ENCODE measurements at regions not wholly inside any gene's neighbourhood (a gene's known extent, or its start where the extent isn't known, plus 50 kb on each side); places are given as distances from the start of the nearest gene placed in this dataset.

- no peaks in the 10 kb centered on the region for H3K27me3 ChIP-seq
- TF ChIP-seq POLR2A (IDR thresholded peaks at IDR 0.05) (no peak), CTCF (IDR thresholded peaks at IDR 0.05) (no peak), POLR2AphosphoS5 (IDR thresholded peaks at IDR 0.05) (no peak)
Observed at GRCh38 chr21:24217151-24217550, 1390.1 kb downstream of the MRPL39 start.

GRCh38 chr21:24210130-24210529, 1397.2 kb downstream of the MRPL39 start:
- Histone ChIP-seq H3K27me3 (no peaks in the 10 kb centered on the region), H3K4me1 (no peaks in the 10 kb centered on the region), H3K4me3 (no peak overlapping the region), H3K36me3 (no peaks in the 10 kb centered on the region), H3K9me3 (peaks cover 7 to 11% of the 10 kb centered on the region in 2 donors), H3K27ac (no peak overlapping the region)
- no peak for DNase-seq (ENCODE audit: low spot score in 2 of 2)
- intact Hi-C loops (cut with DNase I; ENCODE audit: low total_unique reads), result no loop called here
- TF ChIP-seq CTCF (IDR thresholded peaks at IDR 0.05) (no peak), POLR2A (IDR thresholded peaks at IDR 0.05) (no peak), POLR2AphosphoS5 (IDR thresholded peaks at IDR 0.05) (no peak)

More at GRCh38 chr21:24217151-24217550, 1390.1 kb downstream of the MRPL39 start:
- Histone ChIP-seq H3K36me3 (no peaks in the 10 kb centered on the region), H3K4me3 (no peak overlapping the region), H3K27ac (no peak overlapping the region), H3K4me1 (no peaks in the 10 kb centered on the region), H3K9me3 (no peaks in the 10 kb centered on the region)
- DNase-seq (ENCODE audit: low spot score in 2 of 2), result no peak
- intact Hi-C loops (cut with DNase I; ENCODE audit: low total_unique reads), result no loop called here

GRCh38 chr21:24208562-24209260, 1398.6 kb downstream of the MRPL39 start:
- TF ChIP-seq POLR2AphosphoS5 (IDR thresholded peaks at IDR 0.05), result no peak
- TF ChIP-seq CTCF (IDR thresholded peaks at IDR 0.05), result no peak
- H3K9me3 ChIP-seq, result peaks cover 7 to 11% of the 10 kb centered on the region in 2 donors
- no peak overlapping the region for H3K27ac ChIP-seq
- no peaks in the 10 kb centered on the region for H3K36me3 ChIP-seq
- no peak for DNase-seq (ENCODE audit: low spot score in 2 of 2)
- no peaks in the 10 kb centered on the region for H3K27me3 ChIP-seq
- no peaks in the 10 kb centered on the region for H3K4me1 ChIP-seq
- intact Hi-C loops (cut with DNase I; ENCODE audit: low total_unique reads), result no loop called here
- no peak overlapping the region for H3K4me3 ChIP-seq

- intact Hi-C loops (cut with DNase I; ENCODE audit: low total_unique reads), result no loop called here
- no peak overlapping the region for H3K27ac ChIP-seq
- H3K4me3 ChIP-seq, result no peak overlapping the region
- no peaks in the 10 kb centered on the region for H3K4me1 ChIP-seq
- no peak for DNase-seq (ENCODE audit: low spot score in 2 of 2)
- no peaks in the 10 kb centered on the region for H3K36me3 ChIP-seq
- H3K9me3 ChIP-seq, result peaks cover 7 to 11% of the 10 kb centered on the region in 2 donors
- no peaks in the 10 kb centered on the region for H3K27me3 ChIP-seq
- TF ChIP-seq CTCF (IDR thresholded peaks at IDR 0.05), result no peak
- no peak for TF ChIP-seq POLR2AphosphoS5 (IDR thresholded peaks at IDR 0.05)
- no peak for TF ChIP-seq POLR2A (IDR thresholded peaks at IDR 0.05)
Observed at GRCh38 chr21:24205319-24205718, 1402.0 kb downstream of the MRPL39 start.

- H3K4me3 ChIP-seq, result no peak overlapping the region
- no peaks in the 10 kb centered on the region for H3K36me3 ChIP-seq
- no peaks in the 10 kb centered on the region for H3K4me1 ChIP-seq
- no peak overlapping the region for H3K27ac ChIP-seq
- H3K27me3 ChIP-seq, result no peaks in the 10 kb centered on the region
- intact Hi-C loops (cut with DNase I; ENCODE audit: low total_unique reads), result no loop called here
- no peak for DNase-seq (ENCODE audit: low spot score in 2 of 2)
- peaks cover 7 to 11% of the 10 kb centered on the region in 2 donors for H3K9me3 ChIP-seq
- no peak for TF ChIP-seq POLR2A (IDR thresholded peaks at IDR 0.05)
- no peak for TF ChIP-seq POLR2AphosphoS5 (IDR thresholded peaks at IDR 0.05)
- TF ChIP-seq CTCF (IDR thresholded peaks at IDR 0.05), result no peak
Observed at GRCh38 chr21:24204641-24205040, 1402.6 kb downstream of the MRPL39 start.
